HepG2 (cell line): ENCODE measurements at regions not wholly inside any gene's neighbourhood (a gene's known extent, or its start where the extent isn't known, plus 50 kb on each side); places are given as distances from the start of the nearest gene placed in this dataset.

Experiments used
- ATAC-seq: fragments of 200-7000 bp; cut with Tn5 transposase; 3 replicates; pipeline ENCODE4 v1.9.1; 2020; ENCODE audit warnings: mild to moderate bottlenecking, moderate library complexity
- BruUV-seq: library from RNA; stranded (reverse); fragments of 400-500 nt; replicated peaks from 2 replicates; lab custom pipeline; 2021; lab: Mats Ljungman, UMichigan
- CTCF ChIA-PET: fragments of 300-600 bp; formaldehyde crosslinking; extraction: SDS; loops from one replicate; lab custom pipeline; 2021; ENCODE audit warnings: low total read pairs, inconsistent platforms, low intra/inter-chr PET ratio; lab: Yijun Ruan, JAX
- POLR2A ChIA-PET: fragments of 350-600 bp; sonication (Branson Sonifier 250); formaldehyde crosslinking; loops from one replicate; lab custom pipeline; 2020; ENCODE audit warnings: antibody characterized with exemption, inconsistent platforms; lab: Yijun Ruan, JAX
- DNase-seq: peaks from one replicate; pipeline ENCODE4 v3.0.0-alpha.2; 2015; ENCODE audit warnings: low spot score
- FAIRE-seq: peaks from 3 replicates; lab custom pipeline; 2011; peaks lifted over from hg19 to GRCh38; lab: Jason Lieb, UNC
- H2AFZ ChIP-seq: one replicate; pipeline ENCODE4 v1.6.1; 2011; ENCODE audit warnings: low read length, inconsistent platforms
- H3K27ac ChIP-seq: fragments of 300-600 bp; 3 replicates; pipeline ENCODE4 v1.8.0; 2011; ENCODE audit warnings: mixed run types, mild to moderate bottlenecking, mixed read lengths, low read length, inconsistent platforms; ENCODE audit not compliant: insufficient read depth; ENCODE audit errors: extremely low read length
- H3K27me3 ChIP-seq, 2 experiments: fragments of 200-600 bp in 1 of 2; 2 replicates in 1 of 2; 3 replicates in 1 of 2; pipeline versions ENCODE4 v1.6.0 to v1.8.0; 2011; ENCODE audit warnings: low read length in 2 of 2, mild to moderate bottlenecking in 2 of 2, moderate library complexity in 2 of 2, inconsistent platforms in 1 of 2; ENCODE audit not compliant: insufficient read depth in 2 of 2, control insufficient read depth in 1 of 2
- H3K36me3 ChIP-seq, 2 experiments: fragments of 200-600 bp in 1 of 2; replicated peaks in 1 of 2; 2 replicates in 1 of 2; 3 replicates in 1 of 2; pipeline versions ENCODE4 v1.5.1 to v1.8.0; 2011; ENCODE audit warnings: low read length in 2 of 2, inconsistent platforms in 1 of 2; ENCODE audit not compliant: insufficient read depth in 2 of 2, control insufficient read depth in 1 of 2
- H3K4me1 ChIP-seq: 2 replicates; pipeline ENCODE4 v1.5.1; 2012; ENCODE audit warnings: low read length, inconsistent platforms; ENCODE audit not compliant: insufficient read depth
- H3K4me2 ChIP-seq: 2 replicates; pipeline ENCODE4 v1.6.0; 2011; ENCODE audit warnings: low read depth, low read length, inconsistent platforms
- H3K4me3 ChIP-seq, 3 experiments: fragments of 200-600 bp in 1 of 3; sonication (generic), shearing (Covaris generic) in 1 of 3; replicated peaks in 1 of 3; 2 replicates each; pipeline ENCODE4 v1.5.1; 2011 to 2016; ENCODE audit warnings: low read length in 3 of 3, inconsistent platforms in 2 of 3, low read depth in 2 of 3, mild to moderate bottlenecking in 2 of 3, control low read depth in 1 of 3, mixed read lengths in 1 of 3; ENCODE audit not compliant: insufficient read depth in 1 of 3
- H3K79me2 ChIP-seq: one replicate; pipeline ENCODE4 v1.6.1; 2011; ENCODE audit warnings: low read length, inconsistent platforms; ENCODE audit not compliant: insufficient read depth
- H3K9ac ChIP-seq: 2 replicates; pipeline ENCODE4 v1.6.0; 2011; ENCODE audit warnings: mild to moderate bottlenecking, low read depth, low read length, inconsistent platforms; ENCODE audit not compliant: insufficient read depth
- H3K9me3 ChIP-seq: 2 replicates; pipeline ENCODE4 v1.5.1; 2012; ENCODE audit warnings: mild to moderate bottlenecking, low read length
- H4K20me1 ChIP-seq: 2 replicates; pipeline ENCODE4 v1.6.0; 2011; ENCODE audit warnings: inconsistent platforms, mild to moderate bottlenecking, low read length, moderate library complexity; ENCODE audit not compliant: insufficient read depth
- ATF7 ChIP-seq, 2 experiments: fragments of 450-650 bp in 1 of 2; sonication (generic) in 1 of 2; formaldehyde crosslinking in 1 of 2; IDR thresholded peaks; 2 replicates each; pipeline versions ENCODE4 v1.4.0 to v1.6.1; 2016 to 2020; ENCODE audit warnings: antibody characterized with exemption in 1 of 2, mild to moderate bottlenecking in 1 of 2, missing genetic modification reagents in 1 of 2
- KDM1A ChIP-seq: IDR thresholded peaks from 2 replicates; pipeline ENCODE4 v1.6.1; 2016; ENCODE audit warnings: missing compliant biosample characterization
- MTA1 ChIP-seq: sonication (generic); formaldehyde crosslinking; IDR thresholded peaks from 2 replicates; pipeline ENCODE4 v1.4.0; 2020; ENCODE audit warnings: missing genetic modification reagents, mild to moderate bottlenecking, borderline replicate concordance
- SRSF1 ChIP-seq: fragments of 200-400 bp; formaldehyde crosslinking; optimal IDR thresholded peaks from 2 replicates; pipeline ENCODE3; 2017; ENCODE audit warnings: mild to moderate bottlenecking, low read depth, low read length, moderate library complexity
- ZFP36L2 ChIP-seq: sonication (generic); formaldehyde crosslinking; IDR thresholded peaks from 2 replicates; pipeline ENCODE4 v1.4.0; 2020; ENCODE audit warnings: missing genetic modification reagents
- ZNF431 ChIP-seq: sonication (generic); formaldehyde crosslinking; IDR thresholded peaks from 2 replicates; pipeline ENCODE4 v1.9.0; 2022; ENCODE audit warnings: missing genetic modification reagents, low read depth, mild to moderate bottlenecking, borderline replicate concordance
- ZNF460 ChIP-seq: sonication (generic); formaldehyde crosslinking; IDR thresholded peaks from 2 replicates; pipeline ENCODE4 v1.5.1; 2020; ENCODE audit warnings: missing genetic modification reagents, mild to moderate bottlenecking, borderline replicate concordance
- ZNF746 ChIP-seq: sonication (generic); formaldehyde crosslinking; IDR thresholded peaks from 2 replicates; pipeline ENCODE4 v1.8.0; 2022; ENCODE audit warnings: mild to moderate bottlenecking, missing genetic modification reagents
- WGBS: methylation state at CpG from one replicate; pipeline ENCODE4 v1.1.6; 2017; ENCODE audit warnings: low lambda C conversion rate; 5-methylcytosine and 5-hydroxymethylcytosine counted together
- in situ Hi-C: cut with HindIII; loops from 2 replicates; pipeline ENCODE4 v1.10.0; 2017; ENCODE audit warnings: low pct_unique_long_range_greater_than_20kb; ENCODE audit not compliant: extremely low pct_ligation_motif_present
- intact Hi-C: fragments of 100-400 bp; cut with micrococcal nuclease; formaldehyde crosslinking; loops from one replicate; pipeline ENCODE4 v1.10.0; 2022; ENCODE audit not compliant: unreplicated experiment
- TF ChIP-seq, protein P1 (sequence below): sonication (generic); formaldehyde crosslinking; IDR thresholded peaks from 2 replicates; pipeline ENCODE4 v1.5.0; 2020; ENCODE audit warnings: mild to moderate bottlenecking, missing genetic modification reagents, moderate library complexity
- TF ChIP-seq, protein P2 (sequence below): IDR thresholded peaks from 2 replicates; pipeline ENCODE4 v1.6.1; 2018; ENCODE audit warnings: missing genetic modification reagents, mild to moderate bottlenecking, missing compliant biosample characterization
- TF ChIP-seq, protein P3 (sequence below): sonication (generic); formaldehyde crosslinking; IDR thresholded peaks from 2 replicates; pipeline ENCODE4 v1.4.0; 2020; ENCODE audit warnings: mild to moderate bottlenecking, missing genetic modification reagents
- TF ChIP-seq, protein P4 (sequence below): fragments of 450-650 bp; IDR thresholded peaks from 2 replicates; pipeline ENCODE4 v1.6.1; 2017
- TF ChIP-seq, protein P5 (sequence below): sonication (generic); formaldehyde crosslinking; IDR thresholded peaks from 2 replicates; pipeline ENCODE4 v1.4.0; 2020; ENCODE audit warnings: missing genetic modification reagents

DNA sequence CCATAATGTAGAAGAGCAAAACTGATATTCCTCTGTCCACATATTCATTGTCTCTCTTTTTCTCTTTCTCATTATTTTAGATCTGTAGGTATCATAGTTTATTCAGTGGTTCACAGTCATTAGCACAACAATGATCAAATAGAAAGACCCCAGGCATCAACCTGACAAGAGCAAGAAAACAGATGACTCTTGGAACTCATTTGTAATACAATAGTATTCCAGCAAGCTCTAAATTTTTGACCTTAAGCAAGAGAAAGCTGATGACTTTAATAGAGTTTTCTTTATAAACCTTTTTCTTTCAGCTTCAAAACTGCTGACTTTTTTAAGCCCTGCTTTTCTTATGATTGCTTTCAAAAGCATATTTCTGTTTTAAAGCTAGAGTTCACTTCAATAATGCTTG, 507.5 kb upstream of the SORCS1 start (continued):
- TF ChIP-seq, protein P1, sequence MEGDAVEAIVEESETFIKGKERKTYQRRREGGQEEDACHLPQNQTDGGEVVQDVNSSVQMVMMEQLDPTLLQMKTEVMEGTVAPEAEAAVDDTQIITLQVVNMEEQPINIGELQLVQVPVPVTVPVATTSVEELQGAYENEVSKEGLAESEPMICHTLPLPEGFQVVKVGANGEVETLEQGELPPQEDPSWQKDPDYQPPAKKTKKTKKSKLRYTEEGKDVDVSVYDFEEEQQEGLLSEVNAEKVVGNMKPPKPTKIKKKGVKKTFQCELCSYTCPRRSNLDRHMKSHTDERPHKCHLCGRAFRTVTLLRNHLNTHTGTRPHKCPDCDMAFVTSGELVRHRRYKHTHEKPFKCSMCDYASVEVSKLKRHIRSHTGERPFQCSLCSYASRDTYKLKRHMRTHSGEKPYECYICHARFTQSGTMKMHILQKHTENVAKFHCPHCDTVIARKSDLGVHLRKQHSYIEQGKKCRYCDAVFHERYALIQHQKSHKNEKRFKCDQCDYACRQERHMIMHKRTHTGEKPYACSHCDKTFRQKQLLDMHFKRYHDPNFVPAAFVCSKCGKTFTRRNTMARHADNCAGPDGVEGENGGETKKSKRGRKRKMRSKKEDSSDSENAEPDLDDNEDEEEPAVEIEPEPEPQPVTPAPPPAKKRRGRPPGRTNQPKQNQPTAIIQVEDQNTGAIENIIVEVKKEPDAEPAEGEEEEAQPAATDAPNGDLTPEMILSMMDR = no peak
- no peak for TF ChIP-seq MTA1 (CRISPR knock-in tag)
- no peak for TF ChIP-seq ATF7 (IDR thresholded peaks at IDR 0.05)
- no peak for TF ChIP-seq ATF7 (CRISPR knock-in tag; IDR thresholded peaks at IDR 0.05)
- TF ChIP-seq, protein P2, sequence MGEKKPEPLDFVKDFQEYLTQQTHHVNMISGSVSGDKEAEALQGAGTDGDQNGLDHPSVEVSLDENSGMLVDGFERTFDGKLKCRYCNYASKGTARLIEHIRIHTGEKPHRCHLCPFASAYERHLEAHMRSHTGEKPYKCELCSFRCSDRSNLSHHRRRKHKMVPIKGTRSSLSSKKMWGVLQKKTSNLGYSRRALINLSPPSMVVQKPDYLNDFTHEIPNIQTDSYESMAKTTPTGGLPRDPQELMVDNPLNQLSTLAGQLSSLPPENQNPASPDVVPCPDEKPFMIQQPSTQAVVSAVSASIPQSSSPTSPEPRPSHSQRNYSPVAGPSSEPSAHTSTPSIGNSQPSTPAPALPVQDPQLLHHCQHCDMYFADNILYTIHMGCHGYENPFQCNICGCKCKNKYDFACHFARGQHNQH (CRISPR knock-in tag) = no peak
- TF ChIP-seq, protein P3, sequence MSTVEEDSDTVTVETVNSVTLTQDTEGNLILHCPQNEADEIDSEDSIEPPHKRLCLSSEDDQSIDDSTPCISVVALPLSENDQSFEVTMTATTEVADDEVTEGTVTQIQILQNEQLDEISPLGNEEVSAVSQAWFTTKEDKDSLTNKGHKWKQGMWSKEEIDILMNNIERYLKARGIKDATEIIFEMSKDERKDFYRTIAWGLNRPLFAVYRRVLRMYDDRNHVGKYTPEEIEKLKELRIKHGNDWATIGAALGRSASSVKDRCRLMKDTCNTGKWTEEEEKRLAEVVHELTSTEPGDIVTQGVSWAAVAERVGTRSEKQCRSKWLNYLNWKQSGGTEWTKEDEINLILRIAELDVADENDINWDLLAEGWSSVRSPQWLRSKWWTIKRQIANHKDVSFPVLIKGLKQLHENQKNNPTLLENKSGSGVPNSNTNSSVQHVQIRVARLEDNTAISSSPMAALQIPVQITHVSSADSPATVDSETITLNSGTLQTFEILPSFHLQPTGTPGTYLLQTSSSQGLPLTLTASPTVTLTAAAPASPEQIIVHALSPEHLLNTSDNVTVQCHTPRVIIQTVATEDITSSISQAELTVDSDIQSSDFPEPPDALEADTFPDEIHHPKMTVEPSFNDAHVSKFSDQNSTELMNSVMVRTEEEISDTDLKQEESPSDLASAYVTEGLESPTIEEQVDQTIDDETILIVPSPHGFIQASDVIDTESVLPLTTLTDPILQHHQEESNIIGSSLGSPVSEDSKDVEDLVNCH = no peak

DNA sequence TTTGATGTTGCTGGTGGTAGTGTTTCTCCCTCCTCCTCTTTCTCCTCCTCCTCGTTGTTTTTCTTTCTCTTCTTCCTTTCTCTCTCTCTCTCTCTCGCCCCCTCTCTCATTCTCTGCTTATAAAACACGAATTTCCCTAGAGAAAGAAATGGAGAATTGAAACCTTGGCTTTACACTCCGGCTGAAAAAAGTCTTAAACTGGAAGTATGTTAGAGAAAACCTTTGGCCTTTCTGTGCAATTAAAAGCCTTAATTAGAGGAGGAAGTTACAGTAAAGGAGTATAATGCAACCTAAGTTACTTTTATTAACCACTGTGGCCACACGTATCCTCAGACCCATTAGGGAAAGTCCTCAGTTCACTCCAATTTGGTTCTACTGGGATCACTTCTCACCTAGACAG, 501.7 kb upstream of the SORCS1 start:
- no peak for DNase-seq
- H3K79me2 ChIP-seq = no peaks in the 10 kb centered on the region
- intact Hi-C loops = no loop called here
- no peak overlapping the region for H3K27ac ChIP-seq
- ChIA-PET CTCF (no interaction called here), POLR2A (no interaction called here)
- no peaks in the 10 kb centered on the region for H3K27me3 ChIP-seq
- H3K4me3 ChIP-seq = no peak overlapping the region
- no peak overlapping the region for H3K4me2 ChIP-seq
- WGBS = 8% methylated on average over 5 of the region's 5 CpGs
- no peak for FAIRE-seq
- H3K9me3 ChIP-seq = peaks cover 94% of the 10 kb centered on the region
- no peak overlapping the region for H2AFZ ChIP-seq
- in situ Hi-C loops = no loop called here
- H3K36me3 ChIP-seq = no peaks in the 10 kb centered on the region
- H3K4me1 ChIP-seq = no peaks in the 10 kb centered on the region
- H3K9ac ChIP-seq = no peak overlapping the region
- no peaks in the 10 kb centered on the region for H4K20me1 ChIP-seq
- no TSS peak for BruUV-seq
- no peak for ATAC-seq
- TF ChIP-seq, protein P4, sequence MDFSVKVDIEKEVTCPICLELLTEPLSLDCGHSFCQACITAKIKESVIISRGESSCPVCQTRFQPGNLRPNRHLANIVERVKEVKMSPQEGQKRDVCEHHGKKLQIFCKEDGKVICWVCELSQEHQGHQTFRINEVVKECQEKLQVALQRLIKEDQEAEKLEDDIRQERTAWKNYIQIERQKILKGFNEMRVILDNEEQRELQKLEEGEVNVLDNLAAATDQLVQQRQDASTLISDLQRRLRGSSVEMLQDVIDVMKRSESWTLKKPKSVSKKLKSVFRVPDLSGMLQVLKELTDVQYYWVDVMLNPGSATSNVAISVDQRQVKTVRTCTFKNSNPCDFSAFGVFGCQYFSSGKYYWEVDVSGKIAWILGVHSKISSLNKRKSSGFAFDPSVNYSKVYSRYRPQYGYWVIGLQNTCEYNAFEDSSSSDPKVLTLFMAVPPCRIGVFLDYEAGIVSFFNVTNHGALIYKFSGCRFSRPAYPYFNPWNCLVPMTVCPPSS = no peak
- TF ChIP-seq ZNF431 (CRISPR knock-in tag) (no peak), ZNF746 (CRISPR knock-in tag) (no peak), KDM1A (no peak), ZNF460 (CRISPR knock-in tag) (no peak), SRSF1 (no peak), ZFP36L2 (CRISPR knock-in tag) (no peak)
- TF ChIP-seq, protein P5, sequence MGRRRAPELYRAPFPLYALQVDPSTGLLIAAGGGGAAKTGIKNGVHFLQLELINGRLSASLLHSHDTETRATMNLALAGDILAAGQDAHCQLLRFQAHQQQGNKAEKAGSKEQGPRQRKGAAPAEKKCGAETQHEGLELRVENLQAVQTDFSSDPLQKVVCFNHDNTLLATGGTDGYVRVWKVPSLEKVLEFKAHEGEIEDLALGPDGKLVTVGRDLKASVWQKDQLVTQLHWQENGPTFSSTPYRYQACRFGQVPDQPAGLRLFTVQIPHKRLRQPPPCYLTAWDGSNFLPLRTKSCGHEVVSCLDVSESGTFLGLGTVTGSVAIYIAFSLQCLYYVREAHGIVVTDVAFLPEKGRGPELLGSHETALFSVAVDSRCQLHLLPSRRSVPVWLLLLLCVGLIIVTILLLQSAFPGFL (CRISPR knock-in tag) = no peak
